HL-60 (cell line): ENCODE measurements at regions not wholly inside any gene's neighbourhood (a gene's known extent, or its start where the extent isn't known, plus 50 kb on each side); places are given as distances from the start of the nearest gene placed in this dataset.

Experiments
- DNase-seq, 2 experiments: peaks; one replicate each; pipeline ENCODE4 v3.0.0-alpha.2; 2010 to 2020; ENCODE audit warnings: low read depth in 1 of 2, low spot score in 1 of 2
- H3K27ac ChIP-seq: fragments of 250-450 bp; sonication (Bioruptor Pico); replicated peaks from 2 replicates; pipeline ENCODE4 v1.5.1; 2020; ENCODE audit warnings: mild to moderate bottlenecking, moderate library complexity
- H3K27me3 ChIP-seq: fragments of 250-450 bp; sonication (Bioruptor Pico); 2 replicates; pipeline ENCODE4 v1.5.1; 2021; ENCODE audit warnings: mild to moderate bottlenecking, moderate library complexity; ENCODE audit not compliant: insufficient read depth, poor library complexity, severe bottlenecking
- H3K4me3 ChIP-seq: replicated peaks from 2 replicates; pipeline ENCODE4 v1.5.1; 2011; ENCODE audit warnings: mild to moderate bottlenecking, control low read depth, low read length; ENCODE audit not compliant: insufficient read depth
- CTCF ChIP-seq: IDR thresholded peaks from one replicate; pipeline ENCODE4 v1.5.1; 2011; ENCODE audit warnings: low read length, control low read depth, inconsistent platforms; ENCODE audit not compliant: insufficient read depth
- GABPA ChIP-seq: IDR thresholded peaks from 2 replicates; pipeline ENCODE4 v1.6.1; 2012; ENCODE audit warnings: low read depth
- POLR2AphosphoS5 ChIP-seq: IDR thresholded peaks from 2 replicates; pipeline ENCODE4 v1.6.1; 2012; ENCODE audit warnings: low read depth
- SPI1 ChIP-seq: IDR thresholded peaks from 2 replicates; pipeline ENCODE4 v1.6.1; 2012; ENCODE audit warnings: low read depth, mild to moderate bottlenecking, borderline replicate concordance
- TF ChIP-seq, protein P1 (sequence below): IDR thresholded peaks from 2 replicates; pipeline ENCODE4 v1.6.1; 2012; ENCODE audit warnings: low read depth; ENCODE audit not compliant: insufficient replicate concordance

DNA sequence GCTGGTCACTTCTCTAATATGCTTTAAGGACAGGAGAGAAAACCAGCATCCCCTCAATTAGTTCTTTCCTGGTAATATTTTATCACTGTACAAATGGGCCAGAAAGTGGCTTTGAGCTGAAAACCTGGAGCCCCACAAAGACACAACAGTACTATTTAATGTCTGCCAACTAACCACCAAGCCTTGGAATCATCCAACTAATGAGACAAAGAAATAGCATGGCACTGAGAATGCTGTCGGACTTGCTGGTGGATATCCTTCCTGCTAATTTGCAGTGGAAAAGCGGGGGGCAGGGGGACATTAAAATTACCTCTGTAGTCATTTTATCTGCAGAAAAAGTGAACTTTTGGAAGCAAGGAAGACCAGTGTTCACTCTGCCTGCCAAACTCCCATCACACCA, 288.5 kb downstream of the KBTBD8 start:
- DNase-seq = no peak
- Histone ChIP-seq H3K4me3 (no peak overlapping the region), H3K27ac (no peak overlapping the region), H3K27me3 (no peaks in the 10 kb centered on the region)
- TF ChIP-seq GABPA (no peak), SPI1 (no peak), POLR2AphosphoS5 (no peak)
- TF ChIP-seq, protein P1, sequence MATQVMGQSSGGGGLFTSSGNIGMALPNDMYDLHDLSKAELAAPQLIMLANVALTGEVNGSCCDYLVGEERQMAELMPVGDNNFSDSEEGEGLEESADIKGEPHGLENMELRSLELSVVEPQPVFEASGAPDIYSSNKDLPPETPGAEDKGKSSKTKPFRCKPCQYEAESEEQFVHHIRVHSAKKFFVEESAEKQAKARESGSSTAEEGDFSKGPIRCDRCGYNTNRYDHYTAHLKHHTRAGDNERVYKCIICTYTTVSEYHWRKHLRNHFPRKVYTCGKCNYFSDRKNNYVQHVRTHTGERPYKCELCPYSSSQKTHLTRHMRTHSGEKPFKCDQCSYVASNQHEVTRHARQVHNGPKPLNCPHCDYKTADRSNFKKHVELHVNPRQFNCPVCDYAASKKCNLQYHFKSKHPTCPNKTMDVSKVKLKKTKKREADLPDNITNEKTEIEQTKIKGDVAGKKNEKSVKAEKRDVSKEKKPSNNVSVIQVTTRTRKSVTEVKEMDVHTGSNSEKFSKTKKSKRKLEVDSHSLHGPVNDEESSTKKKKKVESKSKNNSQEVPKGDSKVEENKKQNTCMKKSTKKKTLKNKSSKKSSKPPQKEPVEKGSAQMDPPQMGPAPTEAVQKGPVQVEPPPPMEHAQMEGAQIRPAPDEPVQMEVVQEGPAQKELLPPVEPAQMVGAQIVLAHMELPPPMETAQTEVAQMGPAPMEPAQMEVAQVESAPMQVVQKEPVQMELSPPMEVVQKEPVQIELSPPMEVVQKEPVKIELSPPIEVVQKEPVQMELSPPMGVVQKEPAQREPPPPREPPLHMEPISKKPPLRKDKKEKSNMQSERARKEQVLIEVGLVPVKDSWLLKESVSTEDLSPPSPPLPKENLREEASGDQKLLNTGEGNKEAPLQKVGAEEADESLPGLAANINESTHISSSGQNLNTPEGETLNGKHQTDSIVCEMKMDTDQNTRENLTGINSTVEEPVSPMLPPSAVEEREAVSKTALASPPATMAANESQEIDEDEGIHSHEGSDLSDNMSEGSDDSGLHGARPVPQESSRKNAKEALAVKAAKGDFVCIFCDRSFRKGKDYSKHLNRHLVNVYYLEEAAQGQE = no peak

DNA sequence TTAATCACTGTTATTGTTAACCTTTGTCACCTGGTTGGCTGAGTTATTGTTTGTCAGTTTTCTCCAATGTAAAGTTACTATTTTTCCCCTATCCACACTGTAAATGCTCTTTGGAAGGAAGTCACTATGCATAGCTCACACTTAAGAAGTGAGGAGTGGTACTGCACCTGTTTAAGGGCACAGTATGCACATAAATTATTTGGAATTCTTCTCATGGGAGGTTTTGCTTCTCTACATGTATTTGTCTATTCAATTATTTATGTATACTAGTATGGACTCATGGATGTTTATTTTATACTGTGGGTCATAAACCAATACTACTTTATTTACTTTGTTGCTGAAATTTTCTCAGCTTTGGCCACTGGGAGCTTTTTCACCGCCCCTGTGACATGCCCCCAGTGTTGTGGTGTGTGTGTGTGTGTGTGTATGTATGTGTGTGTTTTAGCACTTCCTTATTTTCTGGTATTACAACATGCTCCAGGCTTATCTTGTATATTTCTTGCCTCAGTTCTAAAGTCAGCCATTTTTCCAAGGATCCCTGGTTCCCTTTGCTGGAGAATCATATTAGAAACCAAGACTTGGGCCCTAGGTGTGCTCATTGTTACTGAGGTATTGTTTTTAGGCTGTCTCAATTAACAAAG, 290.5 kb downstream of the KBTBD8 start:
- Histone ChIP-seq H3K27ac (no peak overlapping the region), H3K27me3 (no peaks in the 10 kb centered on the region), H3K4me3 (no peak overlapping the region)
- TF ChIP-seq GABPA = no peak
- TF ChIP-seq, protein P1 = no peak
- TF ChIP-seq SPI1 = peak; percentile 91
- DNase-seq = peak; percentile 14 to 30

- Histone ChIP-seq H3K27ac (no peak overlapping the region), H3K27me3 (no peaks in the 10 kb centered on the region), H3K4me3 (no peak overlapping the region)
- DNase-seq = no peak
- TF ChIP-seq SPI1 (no peak), GABPA (no peak), POLR2AphosphoS5 (no peak), CTCF (no peak)
- TF ChIP-seq, protein P1 = no peak
Measured at GRCh38 chr3:67289626-67290025, 291.5 kb downstream of the KBTBD8 start.

DNA sequence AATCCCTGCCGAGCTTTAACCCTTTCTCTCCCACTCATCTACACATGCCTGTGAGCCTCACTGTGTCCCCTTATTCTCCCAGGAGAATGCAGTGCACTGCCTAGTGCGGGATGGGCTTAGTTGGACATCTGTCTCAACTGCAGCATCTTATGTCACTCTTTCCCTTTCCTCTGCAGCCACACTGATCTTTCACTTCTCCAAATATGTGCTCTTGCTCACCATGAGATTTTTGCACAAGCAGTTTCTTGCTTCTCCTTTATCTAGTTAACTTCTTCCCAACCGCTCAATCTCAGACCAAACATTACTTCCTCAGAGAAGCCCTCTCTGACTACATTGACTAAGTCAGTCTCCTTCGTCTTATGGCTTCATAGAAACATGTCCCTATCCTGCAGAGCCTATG, 292.3 kb downstream of the KBTBD8 start:
- Histone ChIP-seq H3K4me3 (no peak overlapping the region), H3K27me3 (no peaks in the 10 kb centered on the region), H3K27ac (no peak overlapping the region)
- DNase-seq = no peak
- TF ChIP-seq POLR2AphosphoS5 (no peak), CTCF (no peak), SPI1 (no peak), GABPA (no peak)
- TF ChIP-seq, protein P1 = no peak
